H9 (cell line): ENCODE measurements at regions not wholly inside any gene's neighbourhood (a gene's known extent, or its start where the extent isn't known, plus 50 kb on each side); places are given as distances from the start of the nearest gene placed in this dataset.

Source experiments
- DNase-seq: peaks from one replicate; pipeline ENCODE4 v3.0.0-alpha.2; 2017
- H2AFZ ChIP-seq: one replicate; pipeline ENCODE4 v1.6.1; 2013; ENCODE audit warnings: mild to moderate bottlenecking, low read length, control low read depth, moderate library complexity
- H2AK5ac ChIP-seq: 2 replicates; pipeline ENCODE4 v1.6.1; 2013; ENCODE audit warnings: low read length, control low read depth, mixed read lengths; ENCODE audit not compliant: insufficient read length
- H2BK120ac ChIP-seq: one replicate; pipeline ENCODE4 v1.6.1; 2013; ENCODE audit warnings: low read depth, mild to moderate bottlenecking, low read length, control low read depth, inconsistent platforms; ENCODE audit not compliant: poor library complexity, severe bottlenecking
- H2BK12ac ChIP-seq: 2 replicates; pipeline ENCODE4 v1.6.1; 2013; ENCODE audit warnings: low read length, control low read depth, mixed read lengths, low read depth; ENCODE audit not compliant: insufficient read length
- H2BK15ac ChIP-seq: 2 replicates; pipeline ENCODE4 v1.6.1; 2013; ENCODE audit warnings: low read depth, low read length, control low read depth
- H2BK20ac ChIP-seq: one replicate; pipeline ENCODE4 v1.6.1; 2013; ENCODE audit warnings: low read depth, mild to moderate bottlenecking, low read length, control low read depth, inconsistent platforms; ENCODE audit not compliant: poor library complexity, severe bottlenecking
- H2BK5ac ChIP-seq: 2 replicates; pipeline ENCODE4 v1.6.1; 2013; ENCODE audit warnings: low read length, control low read depth, mixed read lengths; ENCODE audit not compliant: insufficient read length
- H3K14ac ChIP-seq: 2 replicates; pipeline ENCODE4 v1.6.1; 2013; ENCODE audit warnings: low read length, control low read depth; ENCODE audit not compliant: insufficient read depth
- H3K18ac ChIP-seq: 2 replicates; pipeline ENCODE4 v1.6.1; 2013; ENCODE audit warnings: low read depth, mild to moderate bottlenecking, mixed read lengths, low read length, control low read depth; ENCODE audit not compliant: insufficient read length
- H3K23ac ChIP-seq: 2 replicates; pipeline ENCODE4 v1.6.1; 2013; ENCODE audit warnings: low read length, control low read depth, mixed read lengths, low read depth; ENCODE audit not compliant: insufficient read length
- H3K23me2 ChIP-seq: 2 replicates; pipeline ENCODE4 v1.6.1; 2013; ENCODE audit warnings: low read depth, mild to moderate bottlenecking, mixed read lengths, low read length, control low read depth; ENCODE audit not compliant: insufficient read length, poor library complexity, severe bottlenecking
- H3K27ac ChIP-seq: 2 replicates; pipeline ENCODE4 v1.5.1; 2013; ENCODE audit warnings: low read length, control low read depth, mixed read lengths, low read depth; ENCODE audit not compliant: insufficient read length
- H3K27me3 ChIP-seq: 2 replicates; pipeline ENCODE4 v1.6.1; 2013; ENCODE audit warnings: low read length, control low read depth, inconsistent platforms; ENCODE audit not compliant: insufficient read depth
- H3K4ac ChIP-seq: 2 replicates; pipeline ENCODE4 v1.6.1; 2013; ENCODE audit warnings: low read depth, mild to moderate bottlenecking, control low read depth, inconsistent platforms, low read length, moderate library complexity
- H3K4me1 ChIP-seq: 2 replicates; pipeline ENCODE4 v1.6.1; 2013; ENCODE audit warnings: low read length, control low read depth, inconsistent platforms; ENCODE audit not compliant: insufficient read depth
- H3K4me2 ChIP-seq: 2 replicates; pipeline ENCODE4 v1.6.1; 2013; ENCODE audit warnings: low read length, control low read depth, mixed read lengths; ENCODE audit not compliant: insufficient read length, insufficient read depth
- H3K56ac ChIP-seq: 2 replicates; pipeline ENCODE4 v1.6.1; 2013; ENCODE audit warnings: low read depth, mild to moderate bottlenecking, mixed read lengths, low read length, control low read depth; ENCODE audit not compliant: insufficient read length
- H3K79me1 ChIP-seq: 2 replicates; pipeline ENCODE4 v1.6.1; 2013; ENCODE audit warnings: low read depth, mild to moderate bottlenecking, moderate library complexity, low read length, control low read depth, inconsistent platforms; ENCODE audit not compliant: insufficient read depth, poor library complexity, severe bottlenecking
- H3K79me2 ChIP-seq: 2 replicates; pipeline ENCODE4 v1.6.1; 2013; ENCODE audit warnings: low read length, control low read depth, inconsistent platforms; ENCODE audit not compliant: insufficient read depth
- H3K9ac ChIP-seq: 2 replicates; pipeline ENCODE4 v1.6.1; 2013; ENCODE audit warnings: low read length, control low read depth, mixed read lengths; ENCODE audit not compliant: insufficient read length; ENCODE audit errors: extremely low read depth
- H3K9me3 ChIP-seq: one replicate; pipeline ENCODE4 v1.6.1; 2013; ENCODE audit warnings: low read depth, low read length, inconsistent platforms; ENCODE audit not compliant: control insufficient read depth
- H3T11ph ChIP-seq: one replicate; pipeline ENCODE4 v1.6.1; 2013; ENCODE audit warnings: mild to moderate bottlenecking, low read length, control low read depth, inconsistent platforms
- H4K20me1 ChIP-seq: one replicate; pipeline ENCODE4 v1.6.1; 2013; ENCODE audit not compliant: control insufficient read depth, insufficient read length, insufficient read depth
- H4K5ac ChIP-seq: 2 replicates; pipeline ENCODE4 v1.6.1; 2013; ENCODE audit warnings: low read depth, mild to moderate bottlenecking, mixed read lengths, low read length, control low read depth; ENCODE audit not compliant: insufficient read length
- H4K8ac ChIP-seq: replicated peaks from 2 replicates; pipeline ENCODE4 v1.6.1; 2013; ENCODE audit warnings: low read length, control low read depth, mixed read lengths, low read depth; ENCODE audit not compliant: insufficient read length
- H4K91ac ChIP-seq: 2 replicates; pipeline ENCODE4 v1.6.1; 2013; ENCODE audit warnings: low read depth, mild to moderate bottlenecking, moderate library complexity, mixed read lengths, low read length, control low read depth; ENCODE audit not compliant: insufficient read length
- H3K27ac Mint-ChIP-seq, 3 experiments: 2 replicates in 2 of 3; 3 replicates in 1 of 3; pipeline ENCODE4 v1.8.0; 2020 to 2021; ENCODE audit warnings: mixed read lengths in 3 of 3, mild to moderate bottlenecking in 1 of 3, moderate library complexity in 1 of 3
- H3K27me3 Mint-ChIP-seq: 2 replicates; pipeline ENCODE4 v1.8.0; 2021; ENCODE audit warnings: low read depth, mild to moderate bottlenecking, moderate library complexity, mixed read lengths
- H3K36me3 Mint-ChIP-seq, 3 experiments: 2 replicates in 2 of 3; 3 replicates in 1 of 3; pipeline ENCODE4 v1.8.0; 2020 to 2021; ENCODE audit warnings: low read depth in 3 of 3, mixed read lengths in 3 of 3; ENCODE audit not compliant: insufficient read depth in 1 of 3
- H3K4me1 Mint-ChIP-seq, 2 experiments: 2 replicates each; pipeline ENCODE4 v1.8.0; 2020; ENCODE audit warnings: mixed read lengths in 2 of 2
- H3K4me3 Mint-ChIP-seq, 2 experiments: 2 replicates in 1 of 2; 3 replicates in 1 of 2; pipeline ENCODE4 v1.8.0; 2020 to 2021; ENCODE audit warnings: mild to moderate bottlenecking in 2 of 2, mixed read lengths in 2 of 2, moderate library complexity in 1 of 2
- H3K9me3 Mint-ChIP-seq, 2 experiments: 2 replicates in 1 of 2; 3 replicates in 1 of 2; pipeline ENCODE4 v1.8.0; 2020; ENCODE audit warnings: mild to moderate bottlenecking in 2 of 2, mixed read lengths in 2 of 2, moderate library complexity in 1 of 2
- CTCF ChIP-seq: fragments of 200-600 bp; sonication (generic); conservative IDR thresholded peaks from 3 replicates; pipeline ENCODE4 v1.8.0; 2021; ENCODE audit warnings: antibody characterized with exemption, mild to moderate bottlenecking
- WGBS: extraction: QIAGEN DNeasy Blood & Tissue Kit; methylation state at CpG from one replicate; pipeline ENCODE4 v1.1.7; 2013; ENCODE audit warnings: missing lambda C conversion rate, low lambda C conversion rate, mixed read lengths; ENCODE audit not compliant: insufficient read length; ENCODE audit errors: extremely low coverage; 5-methylcytosine and 5-hydroxymethylcytosine counted together

GRCh38 chr6:165960695-165961094, 207.0 kb downstream of the TBXT start:
- Histone ChIP-seq H3K79me2 (no peaks in the 10 kb centered on the region), H3K23me2 (no peaks in the 10 kb centered on the region), H2BK120ac (no peak overlapping the region), H2BK5ac (no peak overlapping the region), H3K9me3 (no peaks in the 10 kb centered on the region), H3K56ac (no peak overlapping the region), H4K5ac (no peak overlapping the region), H2AFZ (no peak overlapping the region), H3K27ac (no peak overlapping the region), H4K8ac (no peak overlapping the region), H2BK15ac (no peak overlapping the region), H2BK20ac (no peak overlapping the region), H4K20me1 (no peaks in the 10 kb centered on the region), H2BK12ac (no peak overlapping the region), H3K4me2 (no peak overlapping the region), H4K91ac (no peak overlapping the region), H3T11ph (no peak overlapping the region), H2AK5ac (no peak overlapping the region), H3K14ac (no peak overlapping the region), H3K4me1 (no peaks in the 10 kb centered on the region), H3K27me3 (no peaks in the 10 kb centered on the region), H3K23ac (no peak overlapping the region), H3K9ac (no peak overlapping the region), H3K18ac (no peak overlapping the region), H3K79me1 (no peaks in the 10 kb centered on the region), H3K4ac (no peak overlapping the region)
- Mint-ChIP-seq H3K4me1 (no peaks in the 10 kb centered on the region), H3K4me3 (no peak overlapping the region), H3K27ac (no peak overlapping the region; a peak in 1 of 7 replicates), H3K9me3 (no peaks in the 10 kb centered on the region), H3K27me3 (peaks cover 25% of the 10 kb centered on the region), H3K36me3 (no peaks in the 10 kb centered on the region)
- no peak for TF ChIP-seq CTCF
- no peak for DNase-seq
- WGBS, result no CpG with 5 or more reads among the region's 12 CpGs
